HG03432 (cell line): ENCODE measurements at regions not wholly inside any gene's neighbourhood (a gene's known extent, or its start where the extent isn't known, plus 50 kb on each side); places are given as distances from the start of the nearest gene placed in this dataset.

Experiments used
- ATAC-seq: cut with Tn5 transposase; IDR thresholded peaks from one replicate; pipeline ENCODE4 v1.9.1; 2021; ENCODE audit warnings: mild to moderate bottlenecking, moderate library complexity; ENCODE audit not compliant: unreplicated experiment

GRCh38 chr11:127471662-127472061 is 471.1 kb upstream of the KIRREL3 start:
- no peak for ATAC-seq

GRCh38 chr11:127470306-127470884 is 469.8 kb upstream of the KIRREL3 start:
- peak; percentile 82 for ATAC-seq

GRCh38 chr11:127464325-127464724 is 463.8 kb upstream of the KIRREL3 start:
- no peak for ATAC-seq

GRCh38 chr11:127462065-127462344 is 461.4 kb upstream of the KIRREL3 start:
- no peak for ATAC-seq

GRCh38 chr11:127461241-127462064 is 460.9 kb upstream of the KIRREL3 start:
- no peak for ATAC-seq

GRCh38 chr11:127458561-127458960 is 458.0 kb upstream of the KIRREL3 start:
- no peak for ATAC-seq

GRCh38 chr11:127454856-127455255 is 454.3 kb upstream of the KIRREL3 start:
- ATAC-seq = no peak

- no peak for ATAC-seq
Measured at GRCh38 chr11:127452533-127452932, 452.0 kb upstream of the KIRREL3 start.

GRCh38 chr11:127451861-127452260 is 451.3 kb upstream of the KIRREL3 start:
- ATAC-seq = no peak

- no peak for ATAC-seq
Measured at GRCh38 chr11:127448101-127448500, 447.5 kb upstream of the KIRREL3 start.

- no peak for ATAC-seq
Measured at GRCh38 chr11:127445476-127445875, 444.9 kb upstream of the KIRREL3 start.

GRCh38 chr11:127443297-127443696 is 442.7 kb upstream of the KIRREL3 start:
- no peak for ATAC-seq

- no peak for ATAC-seq
Measured at GRCh38 chr11:127440616-127441015, 440.0 kb upstream of the KIRREL3 start.

GRCh38 chr11:127425281-127425680 is 424.7 kb upstream of the KIRREL3 start:
- ATAC-seq = no peak

GRCh38 chr11:127424661-127425060 is 424.1 kb upstream of the KIRREL3 start:
- ATAC-seq = no peak

- no peak for ATAC-seq
Measured at GRCh38 chr11:127420139-127420538, 419.6 kb upstream of the KIRREL3 start.

- ATAC-seq = no peak
Measured at GRCh38 chr11:127412722-127413380, 412.3 kb upstream of the KIRREL3 start.

- ATAC-seq = no peak
Measured at GRCh38 chr11:127412234-127412633, 411.7 kb upstream of the KIRREL3 start.

GRCh38 chr11:127411283-127411682 is 410.7 kb upstream of the KIRREL3 start:
- no peak for ATAC-seq

- ATAC-seq = no peak
Measured at GRCh38 chr11:127395034-127395433, 394.5 kb upstream of the KIRREL3 start.

GRCh38 chr11:127393460-127393997 is 393.0 kb upstream of the KIRREL3 start:
- ATAC-seq = no peak

GRCh38 chr11:127392575-127392974 is 392.0 kb upstream of the KIRREL3 start:
- ATAC-seq = no peak
